Astrocyte (in vitro differentiated cells and primary cell): ENCODE measurements at regions not wholly inside any gene's neighbourhood (a gene's known extent, or its start where the extent isn't known, plus 50 kb on each side); places are given as distances from the start of the nearest gene placed in this dataset.

Experiments
- EZH2 ChIP-seq: IDR thresholded peaks from 2 replicates; pipeline ENCODE4 v1.6.1; 2012; ENCODE audit warnings: mild to moderate bottlenecking, low read length, inconsistent platforms; ENCODE audit not compliant: insufficient read depth
- TF ChIP-seq, protein P1 (sequence below): IDR thresholded peaks from 2 replicates; pipeline ENCODE4 v1.5.1; 2011; ENCODE audit warnings: low read depth, mild to moderate bottlenecking, inconsistent platforms, low read length, moderate library complexity; ENCODE audit not compliant: insufficient read depth

GRCh38 chr12:116370004-116370404, 92.5 kb upstream of the MED13L start:
- TF ChIP-seq, protein P1, sequence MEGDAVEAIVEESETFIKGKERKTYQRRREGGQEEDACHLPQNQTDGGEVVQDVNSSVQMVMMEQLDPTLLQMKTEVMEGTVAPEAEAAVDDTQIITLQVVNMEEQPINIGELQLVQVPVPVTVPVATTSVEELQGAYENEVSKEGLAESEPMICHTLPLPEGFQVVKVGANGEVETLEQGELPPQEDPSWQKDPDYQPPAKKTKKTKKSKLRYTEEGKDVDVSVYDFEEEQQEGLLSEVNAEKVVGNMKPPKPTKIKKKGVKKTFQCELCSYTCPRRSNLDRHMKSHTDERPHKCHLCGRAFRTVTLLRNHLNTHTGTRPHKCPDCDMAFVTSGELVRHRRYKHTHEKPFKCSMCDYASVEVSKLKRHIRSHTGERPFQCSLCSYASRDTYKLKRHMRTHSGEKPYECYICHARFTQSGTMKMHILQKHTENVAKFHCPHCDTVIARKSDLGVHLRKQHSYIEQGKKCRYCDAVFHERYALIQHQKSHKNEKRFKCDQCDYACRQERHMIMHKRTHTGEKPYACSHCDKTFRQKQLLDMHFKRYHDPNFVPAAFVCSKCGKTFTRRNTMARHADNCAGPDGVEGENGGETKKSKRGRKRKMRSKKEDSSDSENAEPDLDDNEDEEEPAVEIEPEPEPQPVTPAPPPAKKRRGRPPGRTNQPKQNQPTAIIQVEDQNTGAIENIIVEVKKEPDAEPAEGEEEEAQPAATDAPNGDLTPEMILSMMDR, result no peak
- TF ChIP-seq EZH2, result no peak
